ENCODE measurements at regions not wholly inside any gene's neighbourhood (a gene's known extent, or its start where the extent isn't known, plus 50 kb on each side); places are given as distances from the start of the nearest gene placed in this dataset.

DNA sequence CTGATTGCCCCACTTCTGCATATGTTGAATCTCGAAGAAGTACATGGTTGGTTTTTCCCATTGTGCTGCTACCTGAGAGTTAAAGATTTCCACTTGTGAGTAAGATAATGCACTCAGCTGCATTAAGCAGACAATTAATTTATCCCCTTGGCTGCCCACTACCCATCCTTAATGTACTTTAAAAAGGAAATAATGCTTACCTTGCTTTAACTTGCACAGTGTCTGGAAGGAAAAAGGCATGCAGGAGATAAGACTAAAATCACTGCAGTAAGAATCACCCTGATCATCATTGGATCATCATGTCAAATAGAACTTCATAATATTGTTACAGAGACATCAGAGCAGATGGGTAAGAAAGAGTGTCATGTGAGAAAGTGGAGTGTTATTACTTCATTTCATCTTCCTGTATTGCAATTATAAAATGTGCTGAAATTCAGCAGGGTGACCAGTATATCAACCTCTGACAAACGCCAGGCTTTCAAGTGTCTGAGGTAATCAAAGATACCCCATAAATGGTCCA lies 207.3 kb upstream of the PIK3C3 start:
- TF ChIP-seq, protein P1, sequence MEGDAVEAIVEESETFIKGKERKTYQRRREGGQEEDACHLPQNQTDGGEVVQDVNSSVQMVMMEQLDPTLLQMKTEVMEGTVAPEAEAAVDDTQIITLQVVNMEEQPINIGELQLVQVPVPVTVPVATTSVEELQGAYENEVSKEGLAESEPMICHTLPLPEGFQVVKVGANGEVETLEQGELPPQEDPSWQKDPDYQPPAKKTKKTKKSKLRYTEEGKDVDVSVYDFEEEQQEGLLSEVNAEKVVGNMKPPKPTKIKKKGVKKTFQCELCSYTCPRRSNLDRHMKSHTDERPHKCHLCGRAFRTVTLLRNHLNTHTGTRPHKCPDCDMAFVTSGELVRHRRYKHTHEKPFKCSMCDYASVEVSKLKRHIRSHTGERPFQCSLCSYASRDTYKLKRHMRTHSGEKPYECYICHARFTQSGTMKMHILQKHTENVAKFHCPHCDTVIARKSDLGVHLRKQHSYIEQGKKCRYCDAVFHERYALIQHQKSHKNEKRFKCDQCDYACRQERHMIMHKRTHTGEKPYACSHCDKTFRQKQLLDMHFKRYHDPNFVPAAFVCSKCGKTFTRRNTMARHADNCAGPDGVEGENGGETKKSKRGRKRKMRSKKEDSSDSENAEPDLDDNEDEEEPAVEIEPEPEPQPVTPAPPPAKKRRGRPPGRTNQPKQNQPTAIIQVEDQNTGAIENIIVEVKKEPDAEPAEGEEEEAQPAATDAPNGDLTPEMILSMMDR (IDR thresholded peaks at IDR 0.05): no peak
- no peak for TF ChIP-seq EP300 (IDR thresholded peaks at IDR 0.05)
